ENCODE measurements at regions not wholly inside any gene's neighbourhood (a gene's known extent, or its start where the extent isn't known, plus 50 kb on each side); places are given as distances from the start of the nearest gene placed in this dataset.

GRCh38 chr2:173772205-173772604, 193.0 kb downstream of the SP3 start:
- no peak for TF ChIP-seq CTCF (IDR thresholded peaks at IDR 0.05)
- TF ChIP-seq POLR2AphosphoS5 (IDR thresholded peaks at IDR 0.05): no peak
- TF ChIP-seq POLR2A (IDR thresholded peaks at IDR 0.05): no peak

All from prostate gland (tissue), 2 donors.